PC-9 (cell line): ENCODE measurements at regions not wholly inside any gene's neighbourhood (a gene's known extent, or its start where the extent isn't known, plus 50 kb on each side); places are given as distances from the start of the nearest gene placed in this dataset.

Source experiments
- BruUV-seq: library from RNA; stranded (reverse); fragments of 400-500 nt; replicated peaks from 2 replicates; lab custom pipeline; 2021; lab: Mats Ljungman, UMichigan
- CTCF ChIA-PET: fragments of 300-600 bp; sonication (Branson Sonifier 250); formaldehyde crosslinking; loops from one replicate; lab custom pipeline; 2022; ENCODE audit warnings: antibody characterized with exemption; lab: Charles Lee
- POLR2A ChIA-PET: fragments of 300-600 bp; sonication (Branson Sonifier 250); formaldehyde crosslinking; loops from one replicate; lab custom pipeline; 2022; ENCODE audit warnings: antibody characterized with exemption; ENCODE audit not compliant: unreplicated experiment; lab: Charles Lee
- DNase-seq, 2 experiments: peaks; one replicate each; pipeline versions ENCODE4 v3.0.0 to v3.0.0-alpha.2; 2015 to 2022; ENCODE audit warnings: mixed read lengths in 1 of 2
- H2AFZ ChIP-seq: fragments of 200-600 bp; sonication (generic); 2 replicates; pipeline ENCODE4 v1.8.1; 2017; ENCODE audit warnings: antibody characterized with exemption
- H3F3A ChIP-seq: fragments of 200-600 bp; sonication (generic); 2 replicates; pipeline ENCODE4 v1.8.1; 2017; ENCODE audit warnings: antibody characterized with exemption, mild to moderate bottlenecking, low read depth; ENCODE audit not compliant: insufficient read depth
- H3K27ac ChIP-seq: fragments of 200-600 bp; sonication (generic); 2 replicates; pipeline ENCODE4 v1.6.1; 2016; ENCODE audit warnings: mixed run types
- H3K27me3 ChIP-seq: fragments of 200-600 bp; sonication (generic); 2 replicates; pipeline ENCODE4 v1.6.1; 2016; ENCODE audit warnings: low read depth, mixed run types; ENCODE audit not compliant: insufficient read depth
- H3K36me3 ChIP-seq: fragments of 200-600 bp; sonication (generic); 2 replicates; pipeline ENCODE4 v1.6.1; 2016; ENCODE audit warnings: low read depth, mixed run types
- H3K4me1 ChIP-seq: fragments of 200-600 bp; sonication (generic); replicated peaks from 2 replicates; pipeline ENCODE4 v1.6.1; 2016; ENCODE audit warnings: mixed run types; ENCODE audit not compliant: insufficient read depth
- H3K4me2 ChIP-seq: fragments of 200-600 bp; sonication (generic); 2 replicates; pipeline ENCODE4 v1.6.1; 2017; ENCODE audit warnings: mixed run types
- H3K4me3 ChIP-seq: fragments of 200-600 bp; sonication (generic); 2 replicates; pipeline ENCODE4 v1.6.1; 2016; ENCODE audit warnings: mixed run types
- H3K79me2 ChIP-seq: fragments of 200-600 bp; sonication (generic); 2 replicates; pipeline ENCODE4 v1.6.1; 2017; ENCODE audit warnings: low read depth, mixed run types
- H3K9me2 ChIP-seq: fragments of 200-600 bp; sonication (generic); 2 replicates; pipeline ENCODE4 v1.8.1; 2017; ENCODE audit warnings: mild to moderate bottlenecking; ENCODE audit not compliant: insufficient read depth
- H3K9me3 ChIP-seq: fragments of 200-600 bp; sonication (generic); 2 replicates; pipeline ENCODE4 v1.8.1; 2016; ENCODE audit warnings: low read depth; ENCODE audit not compliant: insufficient read depth
- H4K20me1 ChIP-seq: fragments of 200-600 bp; sonication (generic); 2 replicates; pipeline ENCODE4 v1.8.1; 2017; ENCODE audit not compliant: insufficient read depth
- EZH2 ChIP-seq: fragments of 200-600 bp; sonication (generic); IDR thresholded peaks from 2 replicates; pipeline ENCODE4 v1.8.0; 2017; ENCODE audit warnings: antibody characterized with exemption, low read depth
- intact Hi-C: fragments of 100-400 bp; cut with micrococcal nuclease; formaldehyde crosslinking; loops from one replicate; pipeline ENCODE4 v1.10.0; 2022; ENCODE audit not compliant: unreplicated experiment
- TF ChIP-seq, protein P1 (sequence below): fragments of 200-600 bp; sonication (generic); conservative IDR thresholded peaks from 2 replicates; pipeline ENCODE4 v1.6.1; 2017; ENCODE audit warnings: mixed run types, antibody characterized with exemption, mild to moderate bottlenecking, moderate library complexity

DNA sequence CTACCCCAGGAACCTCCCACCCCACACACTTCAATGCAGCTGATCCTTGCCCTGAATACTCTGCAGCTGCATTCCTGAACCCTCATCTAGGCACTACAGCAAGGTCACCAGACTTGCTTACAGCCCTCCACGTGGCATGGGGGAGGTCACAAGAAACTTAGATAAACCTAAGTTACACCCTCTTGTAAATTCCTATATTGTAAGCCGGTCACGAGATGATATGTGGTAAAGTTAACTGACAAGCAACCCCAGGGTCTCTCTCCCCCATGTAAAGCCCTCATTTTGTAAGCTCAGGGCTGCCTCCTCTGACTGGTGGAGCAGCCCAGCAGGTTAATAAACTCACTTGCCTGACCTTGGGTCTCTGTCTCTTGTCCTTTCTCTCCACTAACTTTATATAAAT lies 570.7 kb downstream of the PCDH7 start:
- intact Hi-C loops, result no loop called here
- Histone ChIP-seq H3K9me3 (no peaks in the 10 kb centered on the region), H3K27ac (no peak overlapping the region), H3K36me3 (no peaks in the 10 kb centered on the region), H3F3A (no peaks in the 10 kb centered on the region), H4K20me1 (no peaks in the 10 kb centered on the region), H3K4me1 (no peaks in the 10 kb centered on the region), H3K9me2 (no peaks in the 10 kb centered on the region), H3K27me3 (no peaks in the 10 kb centered on the region), H2AFZ (no peak overlapping the region), H3K4me2 (no peak overlapping the region), H3K4me3 (no peak overlapping the region), H3K79me2 (no peaks in the 10 kb centered on the region)
- DNase-seq, result no peak
- CTCF ChIA-PET, result no interaction called here
- TF ChIP-seq, protein P1, sequence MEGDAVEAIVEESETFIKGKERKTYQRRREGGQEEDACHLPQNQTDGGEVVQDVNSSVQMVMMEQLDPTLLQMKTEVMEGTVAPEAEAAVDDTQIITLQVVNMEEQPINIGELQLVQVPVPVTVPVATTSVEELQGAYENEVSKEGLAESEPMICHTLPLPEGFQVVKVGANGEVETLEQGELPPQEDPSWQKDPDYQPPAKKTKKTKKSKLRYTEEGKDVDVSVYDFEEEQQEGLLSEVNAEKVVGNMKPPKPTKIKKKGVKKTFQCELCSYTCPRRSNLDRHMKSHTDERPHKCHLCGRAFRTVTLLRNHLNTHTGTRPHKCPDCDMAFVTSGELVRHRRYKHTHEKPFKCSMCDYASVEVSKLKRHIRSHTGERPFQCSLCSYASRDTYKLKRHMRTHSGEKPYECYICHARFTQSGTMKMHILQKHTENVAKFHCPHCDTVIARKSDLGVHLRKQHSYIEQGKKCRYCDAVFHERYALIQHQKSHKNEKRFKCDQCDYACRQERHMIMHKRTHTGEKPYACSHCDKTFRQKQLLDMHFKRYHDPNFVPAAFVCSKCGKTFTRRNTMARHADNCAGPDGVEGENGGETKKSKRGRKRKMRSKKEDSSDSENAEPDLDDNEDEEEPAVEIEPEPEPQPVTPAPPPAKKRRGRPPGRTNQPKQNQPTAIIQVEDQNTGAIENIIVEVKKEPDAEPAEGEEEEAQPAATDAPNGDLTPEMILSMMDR, result no peak
- no peak for TF ChIP-seq EZH2
- POLR2A ChIA-PET, result no interaction called here
- BruUV-seq, result no TSS peak

DNA sequence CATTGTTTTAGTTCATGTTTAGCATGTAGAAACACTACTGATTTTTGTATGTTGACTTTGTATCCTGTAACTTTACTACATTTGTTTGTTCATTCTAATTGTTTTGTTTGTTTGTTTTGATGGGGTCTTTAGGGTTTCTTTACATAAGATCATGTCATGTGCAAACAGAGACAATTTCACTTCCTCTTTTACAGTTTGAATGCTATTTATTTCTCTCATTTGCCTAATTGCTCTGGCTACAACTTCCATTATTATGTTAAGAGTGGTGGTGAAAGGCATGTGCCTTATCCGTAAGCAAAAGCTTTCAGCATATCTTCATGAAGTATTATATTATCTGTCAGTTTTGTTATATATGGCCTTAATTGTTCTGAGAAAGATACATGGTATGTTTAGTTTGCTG lies 571.1 kb downstream of the PCDH7 start:
- no peaks in the 10 kb centered on the region for H3F3A ChIP-seq
- H3K79me2 ChIP-seq, result no peaks in the 10 kb centered on the region
- intact Hi-C loops, result no loop called here
- H3K4me1 ChIP-seq, result no peaks in the 10 kb centered on the region
- POLR2A ChIA-PET, result no interaction called here
- H3K9me3 ChIP-seq, result no peaks in the 10 kb centered on the region
- no peak overlapping the region for H3K4me3 ChIP-seq
- no peak overlapping the region for H3K4me2 ChIP-seq
- TF ChIP-seq EZH2, result no peak
- TF ChIP-seq, protein P1, result no peak
- no peaks in the 10 kb centered on the region for H4K20me1 ChIP-seq
- CTCF ChIA-PET, result no interaction called here
- H3K36me3 ChIP-seq, result no peaks in the 10 kb centered on the region
- DNase-seq, result no peak
- no peaks in the 10 kb centered on the region for H3K27me3 ChIP-seq
- no peak overlapping the region for H2AFZ ChIP-seq
- H3K27ac ChIP-seq, result no peak overlapping the region
- H3K9me2 ChIP-seq, result no peaks in the 10 kb centered on the region
- no TSS peak for BruUV-seq

DNA sequence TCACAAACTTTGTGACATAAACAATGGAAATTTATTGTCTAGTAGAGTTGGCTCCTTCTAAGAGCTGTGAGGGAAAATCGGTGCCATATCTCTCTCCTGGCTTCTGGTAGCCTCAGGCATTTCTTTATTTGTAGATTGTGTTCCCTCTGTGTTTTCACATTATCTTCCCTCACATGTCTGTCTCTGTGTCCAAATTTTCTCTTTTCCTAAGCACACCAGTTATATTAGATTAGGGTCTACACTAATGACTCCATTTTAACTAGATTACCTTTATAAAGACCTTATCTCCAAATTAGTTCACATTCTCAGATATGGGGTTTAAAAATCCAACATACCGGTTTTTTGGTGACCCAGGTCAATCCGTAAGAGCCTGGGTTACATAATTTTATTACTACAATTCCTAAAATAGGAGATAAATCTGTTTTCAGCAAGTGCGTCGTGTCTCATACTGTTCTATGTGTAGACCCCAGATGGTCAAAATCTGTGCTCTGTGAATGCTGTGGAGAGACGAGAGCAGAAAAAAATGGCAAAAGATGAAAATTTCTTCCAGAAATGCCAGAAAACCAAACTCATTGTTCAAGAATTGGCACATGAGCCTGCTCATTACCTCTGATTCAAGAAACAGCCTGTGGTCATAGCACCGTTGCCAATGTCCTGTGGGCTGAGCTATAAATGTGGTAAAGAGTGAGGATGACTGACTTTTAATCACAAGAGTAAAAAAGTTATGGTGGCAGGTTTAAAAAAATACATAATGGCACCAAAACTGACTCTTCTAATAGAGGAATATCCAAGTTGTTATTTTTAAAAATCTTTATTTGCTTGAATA lies 574.7 kb downstream of the PCDH7 start:
- Histone ChIP-seq H3K9me2 (no peaks in the 10 kb centered on the region), H3F3A (no peaks in the 10 kb centered on the region), H3K4me1 (no peaks in the 10 kb centered on the region), H3K4me2 (no peak overlapping the region), H3K36me3 (no peaks in the 10 kb centered on the region), H3K27ac (no peak overlapping the region), H4K20me1 (no peaks in the 10 kb centered on the region), H3K4me3 (no peak overlapping the region), H3K9me3 (no peaks in the 10 kb centered on the region), H2AFZ (no peak overlapping the region), H3K27me3 (no peaks in the 10 kb centered on the region), H3K79me2 (no peaks in the 10 kb centered on the region)
- TF ChIP-seq, protein P1, result no peak
- TF ChIP-seq EZH2, result no peak
- POLR2A ChIA-PET, result no interaction called here
- CTCF ChIA-PET, result no interaction called here
- BruUV-seq, result no TSS peak
- no peak for DNase-seq
- intact Hi-C loops, result no loop called here
